ENCODE measurements at regions not wholly inside any gene's neighbourhood (a gene's known extent, or its start where the extent isn't known, plus 50 kb on each side); places are given as distances from the start of the nearest gene placed in this dataset.

- no peak for DNase-seq (ENCODE audit: low spot score)
- Mint-ChIP-seq H3K4me1 (ENCODE audit: low read depth) (peaks cover 26% of the 10 kb centered on the region), H3K4me3 (no peak overlapping the region), H3K27me3 (ENCODE audit: insufficient read depth) (peaks cover 92% of the 10 kb centered on the region), H3K27ac (peak overlapping the region; percentile 18), H3K9me3 (peaks cover 8% of the 10 kb centered on the region), H3K36me3 (ENCODE audit: low read depth) (no peaks in the 10 kb centered on the region)
- intact Hi-C loops (cut with micrococcal nuclease) = no loop called here
These were observed 116.0 kb downstream of the TRIM27 start for GRCh38 chr6:28807682-28808280.

- H3K36me3 Mint-ChIP-seq (ENCODE audit: low read depth) = no peaks in the 10 kb centered on the region
- H3K4me3 Mint-ChIP-seq = no peak overlapping the region
- DNase-seq (ENCODE audit: low spot score) = no peak
- H3K4me1 Mint-ChIP-seq (ENCODE audit: low read depth) = peaks cover 20% of the 10 kb centered on the region
- no peak overlapping the region for H3K27ac Mint-ChIP-seq
- intact Hi-C loops (cut with micrococcal nuclease) = no loop called here
- H3K27me3 Mint-ChIP-seq (ENCODE audit: insufficient read depth) = peaks cover 92% of the 10 kb centered on the region
- peaks cover 8% of the 10 kb centered on the region for H3K9me3 Mint-ChIP-seq
These were observed 115.4 kb downstream of the TRIM27 start for GRCh38 chr6:28808383-28808782.

GRCh38 chr6:28809947-28810658, 113.7 kb downstream of the TRIM27 start:
- Mint-ChIP-seq H3K9me3 (peaks cover 11% of the 10 kb centered on the region), H3K4me1 (ENCODE audit: low read depth) (peaks cover 19% of the 10 kb centered on the region), H3K4me3 (peak overlapping the region; percentile 43), H3K36me3 (ENCODE audit: low read depth) (no peaks in the 10 kb centered on the region), H3K27me3 (ENCODE audit: insufficient read depth) (peaks cover 95% of the 10 kb centered on the region), H3K27ac (peak overlapping the region; percentile 49)
- DNase-seq (ENCODE audit: low spot score) = no peak
- intact Hi-C loops (cut with micrococcal nuclease) = loop anchor here (2.0 to 10.0 kb wide), 9 partner anchors 15 to 1513 kb away; no protein-coding TSS in a partner anchor

- peaks cover 19% of the 10 kb centered on the region for H3K4me1 Mint-ChIP-seq (ENCODE audit: low read depth)
- H3K4me3 Mint-ChIP-seq = peak overlapping the region; percentile 43
- H3K9me3 Mint-ChIP-seq = peaks cover 11% of the 10 kb centered on the region
- H3K27ac Mint-ChIP-seq = no peak overlapping the region
- no peaks in the 10 kb centered on the region for H3K36me3 Mint-ChIP-seq (ENCODE audit: low read depth)
- intact Hi-C loops (cut with micrococcal nuclease) = loop anchor here (2.0 to 10.0 kb wide), 9 partner anchors 14 to 1513 kb away; no protein-coding TSS in a partner anchor
- peaks cover 96% of the 10 kb centered on the region for H3K27me3 Mint-ChIP-seq (ENCODE audit: insufficient read depth)
- DNase-seq (ENCODE audit: low spot score) = no peak
These were observed 113.1 kb downstream of the TRIM27 start for GRCh38 chr6:28810659-28811053.

GRCh38 chr6:28811873-28812272, 111.9 kb downstream of the TRIM27 start:
- intact Hi-C loops (cut with micrococcal nuclease) = loop anchor here (2.0 to 10.0 kb wide), 10 partner anchors 13 to 1515 kb away; no protein-coding TSS in a partner anchor

GRCh38 chr6:28812778-28813569, 110.8 kb downstream of the TRIM27 start:
- Mint-ChIP-seq H3K9me3 (peaks cover 8% of the 10 kb centered on the region), H3K27me3 (ENCODE audit: insufficient read depth) (peaks cover 97% of the 10 kb centered on the region), H3K4me3 (no peak overlapping the region), H3K4me1 (ENCODE audit: low read depth) (peaks cover 15% of the 10 kb centered on the region), H3K27ac (peak overlapping the region; percentile 15), H3K36me3 (ENCODE audit: low read depth) (peaks cover 2% of the 10 kb centered on the region)
- no peak for DNase-seq (ENCODE audit: low spot score)
- intact Hi-C loops (cut with micrococcal nuclease) = loop anchor here (2.0 to 10.0 kb wide), 7 partner anchors 78 to 1516 kb away; no protein-coding TSS in a partner anchor

More at GRCh38 chr6:28811873-28812272, 111.9 kb downstream of the TRIM27 start:
- peaks cover 11% of the 10 kb centered on the region for H3K9me3 Mint-ChIP-seq
- no peak for DNase-seq (ENCODE audit: low spot score)
- peaks cover 97% of the 10 kb centered on the region for H3K27me3 Mint-ChIP-seq (ENCODE audit: insufficient read depth)
- peaks cover 2% of the 10 kb centered on the region for H3K36me3 Mint-ChIP-seq (ENCODE audit: low read depth)
- H3K4me1 Mint-ChIP-seq (ENCODE audit: low read depth) = peaks cover 19% of the 10 kb centered on the region
- no peak overlapping the region for H3K27ac Mint-ChIP-seq
- H3K4me3 Mint-ChIP-seq = no peak overlapping the region

GRCh38 chr6:28814032-28814976, 109.5 kb downstream of the TRIM27 start:
- intact Hi-C loops (cut with micrococcal nuclease) = loop anchor here (5.0 to 10.0 kb wide), 6 partner anchors 127 to 1517 kb away; no protein-coding TSS in a partner anchor
- Mint-ChIP-seq H3K27me3 (ENCODE audit: insufficient read depth) (peaks cover 92% of the 10 kb centered on the region), H3K9me3 (peaks cover 8% of the 10 kb centered on the region), H3K4me3 (peak overlapping the region; percentile 20), H3K4me1 (ENCODE audit: low read depth) (peaks cover 12% of the 10 kb centered on the region), H3K27ac (no peak overlapping the region), H3K36me3 (ENCODE audit: low read depth) (peaks cover 2% of the 10 kb centered on the region)
- no peak for DNase-seq (ENCODE audit: low spot score)

- Mint-ChIP-seq H3K36me3 (ENCODE audit: low read depth) (peaks cover 2% of the 10 kb centered on the region), H3K9me3 (peaks cover 8% of the 10 kb centered on the region), H3K27ac (no peak overlapping the region)
These were observed 107.4 kb downstream of the TRIM27 start for GRCh38 chr6:28816339-28816908.

GRCh38 chr6:28816909-28817807, 106.6 kb downstream of the TRIM27 start:
- no peak for DNase-seq (ENCODE audit: low spot score)
- Mint-ChIP-seq H3K36me3 (ENCODE audit: low read depth) (peaks cover 2% of the 10 kb centered on the region), H3K27me3 (ENCODE audit: insufficient read depth) (peaks cover 70% of the 10 kb centered on the region), H3K27ac (no peak overlapping the region), H3K9me3 (peaks cover 8% of the 10 kb centered on the region), H3K4me1 (ENCODE audit: low read depth) (peaks cover 11% of the 10 kb centered on the region), H3K4me3 (no peak overlapping the region)
- intact Hi-C loops (cut with micrococcal nuclease) = loop anchor here (10.0 kb wide), 2 partner anchors 182 to 1262 kb away; no protein-coding TSS in a partner anchor

More at GRCh38 chr6:28816339-28816908, 107.4 kb downstream of the TRIM27 start:
- intact Hi-C loops (cut with micrococcal nuclease) = loop anchor here (10.0 kb wide), 2 partner anchors 182 to 1262 kb away; no protein-coding TSS in a partner anchor
- Mint-ChIP-seq H3K4me3 (no peak overlapping the region), H3K27me3 (ENCODE audit: insufficient read depth) (peaks cover 78% of the 10 kb centered on the region), H3K4me1 (ENCODE audit: low read depth) (peaks cover 12% of the 10 kb centered on the region)
- DNase-seq (ENCODE audit: low spot score) = no peak

GRCh38 chr6:28817808-28818145, 106.0 kb downstream of the TRIM27 start:
- H3K9me3 Mint-ChIP-seq = peaks cover 3% of the 10 kb centered on the region
- no peak overlapping the region for H3K4me3 Mint-ChIP-seq
- peaks cover 66% of the 10 kb centered on the region for H3K27me3 Mint-ChIP-seq (ENCODE audit: insufficient read depth)
- no peak for DNase-seq (ENCODE audit: low spot score)
- H3K27ac Mint-ChIP-seq = no peak overlapping the region
- H3K4me1 Mint-ChIP-seq (ENCODE audit: low read depth) = peaks cover 4% of the 10 kb centered on the region
- intact Hi-C loops (cut with micrococcal nuclease) = loop anchor here (10.0 kb wide), 2 partner anchors 183 to 1263 kb away; no protein-coding TSS in a partner anchor
- H3K36me3 Mint-ChIP-seq (ENCODE audit: low read depth) = peaks cover 2% of the 10 kb centered on the region

Data from activated T-helper 1 cell treated with anti-CD3 and anti-CD28 coated beads, Interleukin-12 subunit alpha, Interleukin-12 subunit beta, Interleukin-2, Interleukin-4 antibody, amounts not matched to agents 30 ng/mL and 10 ng/mL and 1 ng/mL, durations not matched to agents 14 hours and 24 hours and 36 hours (primary cell).